GM23248 (cell line): ENCODE measurements at regions not wholly inside any gene's neighbourhood (a gene's known extent, or its start where the extent isn't known, plus 50 kb on each side); places are given as distances from the start of the nearest gene placed in this dataset.

ENCODE experiments used
- EZH2 ChIP-seq: fragments of 200-600 bp; sonication (generic); IDR thresholded peaks from 2 replicates; pipeline ENCODE4 v1.6.1; 2018; ENCODE audit warnings: antibody characterized with exemption, mild to moderate bottlenecking; ENCODE audit not compliant: insufficient read depth, poor library complexity, severe bottlenecking
- EZH2phosphoT487 ChIP-seq: fragments of 200-600 bp; sonication (generic); IDR thresholded peaks from 2 replicates; pipeline ENCODE4 v1.6.1; 2018; ENCODE audit warnings: antibody characterized with exemption, moderate library complexity, mild to moderate bottlenecking, low read depth; ENCODE audit not compliant: insufficient read depth

GRCh38 chr15:27694506-27695087, 404.5 kb downstream of the OCA2 start:
- TF ChIP-seq EZH2: no peak
- no peak for TF ChIP-seq EZH2phosphoT487
